Natural killer cell (primary cell): ENCODE measurements at regions not wholly inside any gene's neighbourhood (a gene's known extent, or its start where the extent isn't known, plus 50 kb on each side); places are given as distances from the start of the nearest gene placed in this dataset.

Source experiments
- ATAC-seq, 3 donors: fragments of 150-1000 bp in 2 of 3; fragments of 200-7000 bp in 1 of 3; cut with Tn5 transposase; 1 replicate in 1 of 3; 2 replicates in 2 of 3; pipeline ENCODE4 v1.10.0; 2021; ENCODE audit warnings: mild to moderate bottlenecking in 2 of 3, moderate library complexity in 2 of 3
- DNase-seq, 2 donors: peaks; one replicate each; pipeline versions ENCODE4 v3.0.0 to v3.0.0-alpha.2; 2013 to 2021; ENCODE audit warnings: mixed read lengths in 1 of 2
- H3K27ac ChIP-seq: one replicate; pipeline ENCODE4 v1.5.1; 2013; ENCODE audit warnings: mild to moderate bottlenecking, low read length
- H3K27me3 ChIP-seq: one replicate; pipeline ENCODE4 v1.6.1; 2013; ENCODE audit warnings: low read length; ENCODE audit not compliant: control insufficient read depth, insufficient read depth
- H3K36me3 ChIP-seq: one replicate; pipeline ENCODE4 v1.6.1; 2013; ENCODE audit warnings: low read length; ENCODE audit not compliant: control insufficient read depth, insufficient read depth
- H3K4me1 ChIP-seq: one replicate; pipeline ENCODE4 v1.6.1; 2013; ENCODE audit warnings: low read length; ENCODE audit not compliant: control insufficient read depth, insufficient read depth
- H3K4me3 ChIP-seq: one replicate; pipeline ENCODE4 v1.5.1; 2013; ENCODE audit warnings: low read length
- H3K9me3 ChIP-seq: one replicate; pipeline ENCODE4 v1.6.1; 2013; ENCODE audit warnings: low read length; ENCODE audit not compliant: control insufficient read depth, insufficient read depth
- H3K27ac Mint-ChIP-seq, 2 donors: one replicate each; pipeline ENCODE4 v1.8.0; 2022; ENCODE audit warnings: mild to moderate bottlenecking in 2 of 2, mixed read lengths in 2 of 2, moderate library complexity in 1 of 2
- H3K27me3 Mint-ChIP-seq, 2 donors: one replicate each; pipeline ENCODE4 v1.8.0; 2022; ENCODE audit warnings: low read depth in 2 of 2, mixed read lengths in 2 of 2
- H3K36me3 Mint-ChIP-seq: one replicate; pipeline ENCODE4 v1.8.0; 2022; ENCODE audit warnings: mixed read lengths
- H3K4me1 Mint-ChIP-seq, 2 donors: one replicate each; pipeline ENCODE4 v1.8.0; 2022; ENCODE audit warnings: mixed read lengths in 2 of 2
- H3K4me3 Mint-ChIP-seq: one replicate; pipeline ENCODE4 v1.8.0; 2022; ENCODE audit warnings: mild to moderate bottlenecking, moderate library complexity, mixed read lengths
- H3K9me3 Mint-ChIP-seq, 2 donors: one replicate each; pipeline ENCODE4 v1.8.0; 2022; ENCODE audit warnings: mixed read lengths in 2 of 2
- CTCF ChIP-seq: fragments of 200-600 bp; IDR thresholded peaks from one replicate; pipeline ENCODE4 v1.8.0; 2022; ENCODE audit warnings: antibody characterized with exemption
- WGBS: methylation state at CpG from one replicate; pipeline ENCODE4 v1.1.7; 2013; ENCODE audit warnings: missing lambda C conversion rate; ENCODE audit not compliant: insufficient coverage; 5-methylcytosine and 5-hydroxymethylcytosine counted together
- intact Hi-C: fragments of 100-400 bp; cut with micrococcal nuclease; formaldehyde crosslinking; loops from one replicate; pipeline ENCODE4 v1.14.2; 2022

DNA sequence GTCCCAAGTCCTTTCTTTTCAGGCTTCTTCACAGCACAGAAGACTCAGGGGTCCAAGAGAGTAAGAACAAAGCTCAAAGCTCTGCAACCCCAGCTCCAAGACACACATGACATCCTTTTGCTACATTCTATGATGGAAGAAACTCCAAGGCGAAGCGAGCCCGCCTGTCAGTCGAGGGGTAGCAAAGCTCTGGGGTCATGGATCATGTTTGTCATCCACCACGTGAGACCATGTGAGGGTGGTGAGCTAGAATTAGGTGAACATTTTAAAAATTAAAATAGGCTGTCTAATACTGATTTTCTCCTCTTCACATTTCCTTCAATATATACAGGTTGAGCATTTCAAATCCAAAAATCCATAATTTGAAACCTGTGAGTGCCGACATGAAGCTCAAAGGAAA lies 189.6 kb downstream of the TTLL2 start:
- no peak for ATAC-seq
- Histone ChIP-seq H3K4me1 (no peaks in the 10 kb centered on the region), H3K4me3 (no peak overlapping the region), H3K27me3 (no peaks in the 10 kb centered on the region), H3K36me3 (no peaks in the 10 kb centered on the region), H3K9me3 (no peaks in the 10 kb centered on the region), H3K27ac (no peak overlapping the region)
- Mint-ChIP-seq H3K27me3 (peaks cover 0 to 4% of the 10 kb centered on the region in 2 donors), H3K4me3 (no peak overlapping the region), H3K27ac (no peak overlapping the region), H3K9me3 (no peaks in the 10 kb centered on the region), H3K36me3 (no peaks in the 10 kb centered on the region), H3K4me1 (no peaks in the 10 kb centered on the region)
- WGBS, result 98% methylated on average over 5 of the region's 6 CpGs
- no peak for DNase-seq
- TF ChIP-seq CTCF, result no peak
- intact Hi-C loops, result no loop called here

DNA sequence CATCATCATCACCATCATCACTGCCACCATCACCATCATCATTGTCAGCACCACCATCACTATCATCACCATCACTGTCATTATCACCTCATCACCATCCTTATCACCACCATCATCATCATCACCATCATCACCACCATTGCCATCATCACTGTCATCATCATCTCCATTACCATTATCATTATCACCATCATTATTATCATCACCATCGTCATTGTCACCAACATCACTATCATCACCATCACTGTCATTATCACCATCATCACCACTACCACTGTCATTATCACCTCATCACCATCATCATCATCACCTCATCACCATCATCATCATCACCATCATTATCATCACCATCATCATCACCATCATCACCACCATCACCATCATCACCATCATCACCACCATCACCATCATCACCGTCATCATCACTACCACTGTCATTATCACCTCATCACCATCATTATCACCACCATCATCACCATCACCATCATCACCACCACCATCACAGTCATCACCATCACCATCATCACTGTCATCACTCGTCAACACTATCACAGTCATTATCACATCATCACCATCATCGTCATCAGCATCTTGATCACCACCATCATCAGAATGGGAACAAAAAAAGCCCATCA lies 191.1 kb downstream of the TTLL2 start:
- whole genome bisulfite sequencing, result 55% methylated on average over 4 of the region's 4 CpGs
- no peak for TF ChIP-seq CTCF
- H3K36me3 Mint-ChIP-seq, result no peaks in the 10 kb centered on the region

DNA sequence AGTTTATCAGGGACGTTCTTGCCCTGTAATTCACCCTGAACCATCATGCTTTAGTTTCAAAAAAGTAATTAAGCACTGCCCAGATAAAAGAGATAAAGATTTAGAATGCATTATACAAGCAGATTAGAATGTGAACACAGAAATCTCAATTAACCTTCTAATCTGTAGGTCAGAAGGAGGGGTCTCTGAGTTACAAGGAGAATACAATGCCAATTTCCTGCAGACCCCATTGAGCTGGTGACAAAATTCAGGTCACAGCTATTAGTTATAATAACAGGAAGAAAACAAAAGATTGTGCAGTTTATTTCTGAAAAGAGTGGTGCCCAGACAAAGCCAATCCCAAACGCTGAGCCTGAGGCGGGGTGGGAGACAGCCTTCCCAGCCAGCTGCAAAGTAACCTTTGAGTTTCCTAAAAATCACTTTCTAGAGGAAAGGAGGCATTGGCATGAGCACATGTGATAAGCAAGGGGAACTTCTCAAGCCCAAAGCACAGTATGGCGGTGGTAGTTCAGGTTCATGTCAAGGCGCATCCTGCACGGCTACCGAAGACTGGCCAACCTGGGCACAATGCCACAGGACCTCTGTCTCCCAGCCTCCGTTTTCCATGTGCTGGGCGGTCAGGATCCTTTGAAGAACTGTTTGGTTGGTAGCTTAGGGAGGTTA lies 192.5 kb downstream of the TTLL2 start:
- TF ChIP-seq CTCF, result no peak
- Histone ChIP-seq H3K36me3 (no peaks in the 10 kb centered on the region), H3K27me3 (no peaks in the 10 kb centered on the region), H3K4me3 (no peak overlapping the region), H3K4me1 (no peaks in the 10 kb centered on the region), H3K27ac (no peak overlapping the region), H3K9me3 (no peaks in the 10 kb centered on the region)
- DNase-seq (no peak), ATAC-seq (no peak)
- H3K9me3 Mint-ChIP-seq, result no peaks in the 10 kb centered on the region
- intact Hi-C loops, result no loop called here
- peaks cover 0 to 4% of the 10 kb centered on the region in 2 donors for H3K27me3 Mint-ChIP-seq
- H3K4me1 Mint-ChIP-seq, result no peaks in the 10 kb centered on the region
- H3K36me3 Mint-ChIP-seq, result no peaks in the 10 kb centered on the region
- no peak overlapping the region for H3K27ac Mint-ChIP-seq
- 84% methylated on average over 8 of the region's 9 CpGs for WGBS
- H3K4me3 Mint-ChIP-seq, result no peak overlapping the region

More for the DNA sequence above, 191.1 kb downstream of the TTLL2 start:
- Mint-ChIP-seq H3K27me3 (peaks cover 0 to 4% of the 10 kb centered on the region in 2 donors), H3K4me1 (no peaks in the 10 kb centered on the region), H3K4me3 (no peak overlapping the region), H3K9me3 (no peaks in the 10 kb centered on the region), H3K27ac (no peak overlapping the region)
- Histone ChIP-seq H3K36me3 (no peaks in the 10 kb centered on the region), H3K27me3 (no peaks in the 10 kb centered on the region), H3K27ac (no peak overlapping the region), H3K4me3 (no peak overlapping the region), H3K9me3 (no peaks in the 10 kb centered on the region), H3K4me1 (no peaks in the 10 kb centered on the region)
- no peak for DNase-seq
- intact Hi-C loops, result no loop called here
- ATAC-seq, result no peak

GRCh38 chr6:167523426-167523825 lies 198.5 kb downstream of the TTLL2 start:
- intact Hi-C loops, result no loop called here
- ATAC-seq, result no peak
- no peaks in the 10 kb centered on the region for H3K9me3 Mint-ChIP-seq
- peaks cover 0 to 4% of the 10 kb centered on the region in 2 donors for H3K4me1 Mint-ChIP-seq
- no peaks in the 10 kb centered on the region for H3K36me3 Mint-ChIP-seq
- WGBS, result 94% methylated on average over 13 of the region's 13 CpGs
- Histone ChIP-seq H3K36me3 (no peaks in the 10 kb centered on the region), H3K27me3 (no peaks in the 10 kb centered on the region), H3K4me3 (no peak overlapping the region), H3K9me3 (no peaks in the 10 kb centered on the region), H3K27ac (no peak overlapping the region), H3K4me1 (no peaks in the 10 kb centered on the region)
- peaks cover 3% of the 10 kb centered on the region in 2 donors for H3K27me3 Mint-ChIP-seq
- TF ChIP-seq CTCF, result no peak
- no peak overlapping the region for H3K4me3 Mint-ChIP-seq
- no peak overlapping the region for H3K27ac Mint-ChIP-seq
- DNase-seq, result no peak
